GM12878 (cell line): ENCODE measurements at regions not wholly inside any gene's neighbourhood (a gene's known extent, or its start where the extent isn't known, plus 50 kb on each side); places are given as distances from the start of the nearest gene placed in this dataset.

Experiments used
- ATAC-seq: fragments of 200-7000 bp; cut with Tn5 transposase; 3 replicates; pipeline ENCODE4 v1.9.1; 2020; ENCODE audit warnings: mild to moderate bottlenecking, moderate library complexity
- BruUV-seq: library from RNA; stranded (reverse); fragments of 400-500 nt; replicated peaks from 2 replicates; lab custom pipeline; 2021; lab: Mats Ljungman, UMichigan
- CTCF ChIA-PET: fragments of 300-600 bp; sonication (Branson Sonifier 250); formaldehyde crosslinking; extraction: SDS; loops from one replicate; lab custom pipeline; 2021; ENCODE audit warnings: inconsistent platforms; lab: Yijun Ruan, JAX
- POLR2A ChIA-PET: fragments of 350-600 bp; formaldehyde crosslinking; extraction: SDS; loops from one replicate; lab custom pipeline; 2021; ENCODE audit warnings: inconsistent platforms; lab: Charles Lee
- RAD21 ChIA-PET: fragments of 300-600 bp; sonication (Branson Sonifier 250); formaldehyde crosslinking; loops from one replicate; lab custom pipeline; 2023; ENCODE audit warnings: antibody characterized with exemption; ENCODE audit not compliant: unreplicated experiment; lab: Charles Lee
- SMC1A ChIA-PET: fragments of 300-600 bp; sonication (Branson Sonifier 250); formaldehyde crosslinking; loops from one replicate; lab custom pipeline; 2023; ENCODE audit not compliant: unreplicated experiment, uncharacterized antibody; lab: Charles Lee
- DNase-seq: peaks from one replicate; pipeline ENCODE4 v3.0.0-alpha.2; 2011; ENCODE audit warnings: low read depth, low spot score
- FAIRE-seq: peaks from 3 replicates; lab custom pipeline; 2011; peaks lifted over from hg19 to GRCh38; lab: Jason Lieb, UNC
- H2AFZ ChIP-seq: 2 replicates; pipeline ENCODE4 v1.6.0; 2011; ENCODE audit warnings: low read depth, low read length, control low read depth; ENCODE audit not compliant: control insufficient read depth
- H3K27ac ChIP-seq: 2 replicates; pipeline ENCODE4 v1.5.1; 2011; ENCODE audit warnings: control low read depth; ENCODE audit not compliant: control insufficient read depth, insufficient read depth
- H3K27me3 ChIP-seq, 2 experiments: replicated peaks in 1 of 2; 2 replicates each; pipeline versions ENCODE4 v1.6.0 to v1.6.1; 2011; ENCODE audit warnings: low read length in 1 of 2; ENCODE audit not compliant: control insufficient read depth in 2 of 2, insufficient read depth in 2 of 2
- H3K36me3 ChIP-seq, 2 experiments: 2 replicates each; pipeline ENCODE4 v1.5.1; 2011; ENCODE audit warnings: low read length in 1 of 2; ENCODE audit not compliant: control insufficient read depth in 2 of 2, insufficient read depth in 2 of 2
- H3K4me1 ChIP-seq: 2 replicates; pipeline ENCODE4 v1.6.1; 2011; ENCODE audit warnings: mild to moderate bottlenecking, low read length, moderate library complexity, mixed read lengths; ENCODE audit not compliant: control insufficient read depth, insufficient read depth
- H3K4me2 ChIP-seq: 2 replicates; pipeline ENCODE4 v1.6.0; 2011; ENCODE audit warnings: control low read depth; ENCODE audit not compliant: control insufficient read depth, insufficient read depth
- H3K4me3 ChIP-seq: fragments of 200-600 bp; sonication (generic); 2 replicates; pipeline ENCODE4 v1.5.1; 2016
- H3K79me2 ChIP-seq: 2 replicates; pipeline ENCODE4 v1.6.0; 2011; ENCODE audit warnings: low read length; ENCODE audit not compliant: control insufficient read depth, insufficient read depth
- H3K9ac ChIP-seq: 2 replicates; pipeline ENCODE4 v1.8.0; 2011; ENCODE audit warnings: low read length, control low read depth, mixed read lengths; ENCODE audit not compliant: control insufficient read depth, insufficient read depth
- H3K9me3 ChIP-seq: replicated peaks from 3 replicates; pipeline ENCODE4 v1.5.1; 2011; ENCODE audit warnings: mild to moderate bottlenecking, low read length; ENCODE audit not compliant: control insufficient read depth, insufficient read depth
- H4K20me1 ChIP-seq: 2 replicates; pipeline ENCODE4 v1.6.0; 2011; ENCODE audit not compliant: control insufficient read depth, insufficient read depth
- ASH2L ChIP-seq: fragments of 300-600, 200-600 bp; sonication (generic); IDR thresholded peaks from 2 replicates; pipeline ENCODE4 v1.6.1; 2017; ENCODE audit warnings: low read depth, mild to moderate bottlenecking, borderline replicate concordance
- ESRRA ChIP-seq: IDR thresholded peaks from 2 replicates; pipeline ENCODE4 v1.6.1; 2012; ENCODE audit warnings: mild to moderate bottlenecking, low read length, improper control_type of control experiment
- HDAC6 ChIP-seq: fragments of 200-600 bp; sonication (generic); IDR thresholded peaks from one replicate; pipeline ENCODE4 v1.8.0; 2017; ENCODE audit warnings: antibody characterized with exemption; ENCODE audit not compliant: unreplicated experiment
- JUNB ChIP-seq: IDR thresholded peaks from 2 replicates; pipeline ENCODE4 v1.6.1; 2016; ENCODE audit warnings: antibody characterized with exemption, mild to moderate bottlenecking
- JUND ChIP-seq: IDR thresholded peaks from 2 replicates; pipeline ENCODE4 v1.6.1; 2012; ENCODE audit warnings: low read depth, mild to moderate bottlenecking, low read length, improper control_type of control experiment, moderate library complexity
- KDM1A ChIP-seq: fragments of 200-600 bp; sonication (generic); IDR thresholded peaks from 2 replicates; pipeline ENCODE4 v1.6.1; 2016; ENCODE audit warnings: borderline replicate concordance
- NRF1 ChIP-seq: conservative IDR thresholded peaks from 2 replicates; pipeline ENCODE4 v1.6.1; 2011; ENCODE audit warnings: mild to moderate bottlenecking, low read depth, low read length, improper control_type of control experiment
- SREBF1 ChIP-seq: IDR thresholded peaks from 2 replicates; pipeline ENCODE4 v1.6.1; 2012; ENCODE audit warnings: mild to moderate bottlenecking, low read length
- WGBS: methylation state at CpG from one replicate; pipeline ENCODE4 v1.1.6; 2016; ENCODE audit warnings: low lambda C conversion rate; ENCODE audit not compliant: insufficient replicate concordance, insufficient coverage; ENCODE audit errors: missing lambda C conversion rate; 5-methylcytosine and 5-hydroxymethylcytosine counted together
- in situ Hi-C: fragments of 300-500 bp; cut with MboI; formaldehyde crosslinking; loops from 9 replicates; pipeline ENCODE4 v1.14.3; 2018; ENCODE audit warnings: mixed read lengths
- intact Hi-C: fragments of 100-400 bp; cut with micrococcal nuclease; formaldehyde crosslinking; loops from one replicate; pipeline ENCODE4 v1.14.2; 2022; ENCODE audit not compliant: unreplicated experiment
- TF ChIP-seq, protein P1 (sequence below): fragments of 150-350 bp; IDR thresholded peaks from 2 replicates; pipeline ENCODE4 v1.6.1; 2016; ENCODE audit warnings: low read depth, low read length
- TF ChIP-seq, protein P2 (sequence below): fragments of 450-650 bp; IDR thresholded peaks from 2 replicates; pipeline ENCODE4 v1.6.1; 2016; ENCODE audit warnings: mild to moderate bottlenecking, moderate library complexity, borderline replicate concordance
- TF ChIP-seq, protein P3 (sequence below): fragments of 450-650 bp; formaldehyde crosslinking; IDR thresholded peaks from 2 replicates; pipeline ENCODE4 v1.4.0; 2020; ENCODE audit warnings: mild to moderate bottlenecking, moderate library complexity

DNA sequence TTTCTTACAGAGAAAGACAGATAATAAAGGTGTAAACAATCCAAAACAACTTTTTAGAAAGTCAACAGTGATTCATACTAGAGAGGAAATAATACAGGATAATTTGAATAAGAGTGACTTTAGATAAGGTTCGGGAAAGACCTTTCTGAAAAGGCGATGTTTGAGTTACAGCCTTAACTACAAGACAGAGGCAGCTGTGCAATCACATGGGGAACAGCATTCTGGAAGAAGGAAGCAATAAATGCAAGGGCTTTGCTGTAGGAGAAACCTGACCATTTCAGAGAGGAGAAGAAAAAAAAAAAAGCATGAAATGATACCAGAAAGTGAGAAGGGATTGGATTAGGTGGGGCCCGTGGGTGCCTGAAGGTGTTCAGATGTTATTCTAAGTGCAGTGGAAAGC lies 200.6 kb upstream of the ATP11B start:
- no peak overlapping the region for H2AFZ ChIP-seq
- H3K27ac ChIP-seq, result no peak overlapping the region
- ChIA-PET POLR2A (interaction anchor here (0.7 kb wide), 1 partner anchor 107 kb away, joined by 3 read pairs; no protein-coding TSS in a partner anchor), CTCF (interaction anchor here (1.3 kb wide), 1 partner anchor 8 kb away, joined by 3 read pairs; no protein-coding TSS in a partner anchor), SMC1A (interaction anchor here (0.7 to 1.4 kb wide), 3 partner anchors 16 to 304 kb away, joined by 3 to 6 read pairs (median 3); no protein-coding TSS in a partner anchor), RAD21 (no interaction called here)
- no peak overlapping the region for H3K9ac ChIP-seq
- no peaks in the 10 kb centered on the region for H4K20me1 ChIP-seq
- no peak for ATAC-seq
- no peaks in the 10 kb centered on the region for H3K36me3 ChIP-seq
- intact Hi-C loops, result no loop called here
- no TSS peak for BruUV-seq
- DNase-seq, result no peak
- H3K9me3 ChIP-seq, result no peaks in the 10 kb centered on the region
- H3K79me2 ChIP-seq, result no peaks in the 10 kb centered on the region
- H3K27me3 ChIP-seq, result no peaks in the 10 kb centered on the region
- 34% methylated on average over 3 of the region's 3 CpGs for WGBS
- H3K4me2 ChIP-seq, result no peak overlapping the region
- no peaks in the 10 kb centered on the region for H3K4me1 ChIP-seq
- TF ChIP-seq, protein P1, sequence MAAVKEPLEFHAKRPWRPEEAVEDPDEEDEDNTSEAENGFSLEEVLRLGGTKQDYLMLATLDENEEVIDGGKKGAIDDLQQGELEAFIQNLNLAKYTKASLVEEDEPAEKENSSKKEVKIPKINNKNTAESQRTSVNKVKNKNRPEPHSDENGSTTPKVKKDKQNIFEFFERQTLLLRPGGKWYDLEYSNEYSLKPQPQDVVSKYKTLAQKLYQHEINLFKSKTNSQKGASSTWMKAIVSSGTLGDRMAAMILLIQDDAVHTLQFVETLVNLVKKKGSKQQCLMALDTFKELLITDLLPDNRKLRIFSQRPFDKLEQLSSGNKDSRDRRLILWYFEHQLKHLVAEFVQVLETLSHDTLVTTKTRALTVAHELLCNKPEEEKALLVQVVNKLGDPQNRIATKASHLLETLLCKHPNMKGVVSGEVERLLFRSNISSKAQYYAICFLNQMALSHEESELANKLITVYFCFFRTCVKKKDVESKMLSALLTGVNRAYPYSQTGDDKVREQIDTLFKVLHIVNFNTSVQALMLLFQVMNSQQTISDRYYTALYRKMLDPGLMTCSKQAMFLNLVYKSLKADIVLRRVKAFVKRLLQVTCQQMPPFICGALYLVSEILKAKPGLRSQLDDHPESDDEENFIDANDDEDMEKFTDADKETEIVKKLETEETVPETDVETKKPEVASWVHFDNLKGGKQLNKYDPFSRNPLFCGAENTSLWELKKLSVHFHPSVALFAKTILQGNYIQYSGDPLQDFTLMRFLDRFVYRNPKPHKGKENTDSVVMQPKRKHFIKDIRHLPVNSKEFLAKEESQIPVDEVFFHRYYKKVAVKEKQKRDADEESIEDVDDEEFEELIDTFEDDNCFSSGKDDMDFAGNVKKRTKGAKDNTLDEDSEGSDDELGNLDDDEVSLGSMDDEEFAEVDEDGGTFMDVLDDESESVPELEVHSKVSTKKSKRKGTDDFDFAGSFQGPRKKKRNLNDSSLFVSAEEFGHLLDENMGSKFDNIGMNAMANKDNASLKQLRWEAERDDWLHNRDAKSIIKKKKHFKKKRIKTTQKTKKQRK, result no peak
- no peak for TF ChIP-seq KDM1A
- TF ChIP-seq SREBF1, result no peak
- TF ChIP-seq, protein P2, sequence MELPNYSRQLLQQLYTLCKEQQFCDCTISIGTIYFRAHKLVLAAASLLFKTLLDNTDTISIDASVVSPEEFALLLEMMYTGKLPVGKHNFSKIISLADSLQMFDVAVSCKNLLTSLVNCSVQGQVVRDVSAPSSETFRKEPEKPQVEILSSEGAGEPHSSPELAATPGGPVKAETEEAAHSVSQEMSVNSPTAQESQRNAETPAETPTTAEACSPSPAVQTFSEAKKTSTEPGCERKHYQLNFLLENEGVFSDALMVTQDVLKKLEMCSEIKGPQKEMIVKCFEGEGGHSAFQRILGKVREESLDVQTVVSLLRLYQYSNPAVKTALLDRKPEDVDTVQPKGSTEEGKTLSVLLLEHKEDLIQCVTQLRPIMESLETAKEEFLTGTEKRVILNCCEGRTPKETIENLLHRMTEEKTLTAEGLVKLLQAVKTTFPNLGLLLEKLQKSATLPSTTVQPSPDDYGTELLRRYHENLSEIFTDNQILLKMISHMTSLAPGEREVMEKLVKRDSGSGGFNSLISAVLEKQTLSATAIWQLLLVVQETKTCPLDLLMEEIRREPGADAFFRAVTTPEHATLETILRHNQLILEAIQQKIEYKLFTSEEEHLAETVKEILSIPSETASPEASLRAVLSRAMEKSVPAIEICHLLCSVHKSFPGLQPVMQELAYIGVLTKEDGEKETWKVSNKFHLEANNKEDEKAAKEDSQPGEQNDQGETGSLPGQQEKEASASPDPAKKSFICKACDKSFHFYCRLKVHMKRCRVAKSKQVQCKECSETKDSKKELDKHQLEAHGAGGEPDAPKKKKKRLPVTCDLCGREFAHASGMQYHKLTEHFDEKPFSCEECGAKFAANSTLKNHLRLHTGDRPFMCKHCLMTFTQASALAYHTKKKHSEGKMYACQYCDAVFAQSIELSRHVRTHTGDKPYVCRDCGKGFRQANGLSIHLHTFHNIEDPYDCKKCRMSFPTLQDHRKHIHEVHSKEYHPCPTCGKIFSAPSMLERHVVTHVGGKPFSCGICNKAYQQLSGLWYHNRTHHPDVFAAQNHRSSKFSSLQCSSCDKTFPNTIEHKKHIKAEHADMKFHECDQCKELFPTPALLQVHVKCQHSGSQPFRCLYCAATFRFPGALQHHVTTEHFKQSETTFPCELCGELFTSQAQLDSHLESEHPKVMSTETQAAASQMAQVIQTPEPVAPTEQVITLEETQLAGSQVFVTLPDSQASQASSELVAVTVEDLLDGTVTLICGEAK, result no peak
- TF ChIP-seq ASH2L, result no peak
- TF ChIP-seq HDAC6, result no peak
- no peak for TF ChIP-seq JUNB
- TF ChIP-seq NRF1, result no peak
- no peak for TF ChIP-seq ESRRA
- TF ChIP-seq JUND, result no peak
- TF ChIP-seq, protein P3, sequence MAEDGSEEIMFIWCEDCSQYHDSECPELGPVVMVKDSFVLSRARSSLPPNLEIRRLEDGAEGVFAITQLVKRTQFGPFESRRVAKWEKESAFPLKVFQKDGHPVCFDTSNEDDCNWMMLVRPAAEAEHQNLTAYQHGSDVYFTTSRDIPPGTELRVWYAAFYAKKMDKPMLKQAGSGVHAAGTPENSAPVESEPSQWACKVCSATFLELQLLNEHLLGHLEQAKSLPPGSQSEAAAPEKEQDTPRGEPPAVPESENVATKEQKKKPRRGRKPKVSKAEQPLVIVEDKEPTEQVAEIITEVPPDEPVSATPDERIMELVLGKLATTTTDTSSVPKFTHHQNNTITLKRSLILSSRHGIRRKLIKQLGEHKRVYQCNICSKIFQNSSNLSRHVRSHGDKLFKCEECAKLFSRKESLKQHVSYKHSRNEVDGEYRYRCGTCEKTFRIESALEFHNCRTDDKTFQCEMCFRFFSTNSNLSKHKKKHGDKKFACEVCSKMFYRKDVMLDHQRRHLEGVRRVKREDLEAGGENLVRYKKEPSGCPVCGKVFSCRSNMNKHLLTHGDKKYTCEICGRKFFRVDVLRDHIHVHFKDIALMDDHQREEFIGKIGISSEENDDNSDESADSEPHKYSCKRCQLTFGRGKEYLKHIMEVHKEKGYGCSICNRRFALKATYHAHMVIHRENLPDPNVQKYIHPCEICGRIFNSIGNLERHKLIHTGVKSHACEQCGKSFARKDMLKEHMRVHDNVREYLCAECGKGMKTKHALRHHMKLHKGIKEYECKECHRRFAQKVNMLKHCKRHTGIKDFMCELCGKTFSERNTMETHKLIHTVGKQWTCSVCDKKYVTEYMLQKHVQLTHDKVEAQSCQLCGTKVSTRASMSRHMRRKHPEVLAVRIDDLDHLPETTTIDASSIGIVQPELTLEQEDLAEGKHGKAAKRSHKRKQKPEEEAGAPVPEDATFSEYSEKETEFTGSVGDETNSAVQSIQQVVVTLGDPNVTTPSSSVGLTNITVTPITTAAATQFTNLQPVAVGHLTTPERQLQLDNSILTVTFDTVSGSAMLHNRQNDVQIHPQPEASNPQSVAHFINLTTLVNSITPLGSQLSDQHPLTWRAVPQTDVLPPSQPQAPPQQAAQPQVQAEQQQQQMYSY, result no peak
- TF ChIP-seq, all 136 proteins: peak for 0
- in situ Hi-C loops, result no loop called here
- no peak overlapping the region for H3K4me3 ChIP-seq
- FAIRE-seq, result no peak
